ENCODE measurements at regions not wholly inside any gene's neighbourhood (a gene's known extent, or its start where the extent isn't known, plus 50 kb on each side); places are given as distances from the start of the nearest gene placed in this dataset.

GRCh38 chr9:38255599-38255998 is 136.9 kb upstream of the ALDH1B1 start:
- TF ChIP-seq, protein P1, sequence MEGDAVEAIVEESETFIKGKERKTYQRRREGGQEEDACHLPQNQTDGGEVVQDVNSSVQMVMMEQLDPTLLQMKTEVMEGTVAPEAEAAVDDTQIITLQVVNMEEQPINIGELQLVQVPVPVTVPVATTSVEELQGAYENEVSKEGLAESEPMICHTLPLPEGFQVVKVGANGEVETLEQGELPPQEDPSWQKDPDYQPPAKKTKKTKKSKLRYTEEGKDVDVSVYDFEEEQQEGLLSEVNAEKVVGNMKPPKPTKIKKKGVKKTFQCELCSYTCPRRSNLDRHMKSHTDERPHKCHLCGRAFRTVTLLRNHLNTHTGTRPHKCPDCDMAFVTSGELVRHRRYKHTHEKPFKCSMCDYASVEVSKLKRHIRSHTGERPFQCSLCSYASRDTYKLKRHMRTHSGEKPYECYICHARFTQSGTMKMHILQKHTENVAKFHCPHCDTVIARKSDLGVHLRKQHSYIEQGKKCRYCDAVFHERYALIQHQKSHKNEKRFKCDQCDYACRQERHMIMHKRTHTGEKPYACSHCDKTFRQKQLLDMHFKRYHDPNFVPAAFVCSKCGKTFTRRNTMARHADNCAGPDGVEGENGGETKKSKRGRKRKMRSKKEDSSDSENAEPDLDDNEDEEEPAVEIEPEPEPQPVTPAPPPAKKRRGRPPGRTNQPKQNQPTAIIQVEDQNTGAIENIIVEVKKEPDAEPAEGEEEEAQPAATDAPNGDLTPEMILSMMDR (conservative IDR thresholded peaks at IDR 0.05; ENCODE audit: low read length), result no peak
- no peak for TF ChIP-seq EZH2phosphoT487 (IDR thresholded peaks at IDR 0.05; ENCODE audit: borderline replicate concordance)

Measured in Loucy (cell line).